DLD1 (cell line): ENCODE measurements at regions not wholly inside any gene's neighbourhood (a gene's known extent, or its start where the extent isn't known, plus 50 kb on each side); places are given as distances from the start of the nearest gene placed in this dataset.
"Not testable (repeated sequence)": the region's sequence is repeated elsewhere in the genome, so short reads cannot be mapped to it uniquely, and the experiment has no call there.

Experiments used
- in situ Hi-C: cut with HindIII; loops from 2 replicates; pipeline ENCODE4 v1.10.0; 2017; ENCODE audit warnings: low sequenced_read_pairs

DNA sequence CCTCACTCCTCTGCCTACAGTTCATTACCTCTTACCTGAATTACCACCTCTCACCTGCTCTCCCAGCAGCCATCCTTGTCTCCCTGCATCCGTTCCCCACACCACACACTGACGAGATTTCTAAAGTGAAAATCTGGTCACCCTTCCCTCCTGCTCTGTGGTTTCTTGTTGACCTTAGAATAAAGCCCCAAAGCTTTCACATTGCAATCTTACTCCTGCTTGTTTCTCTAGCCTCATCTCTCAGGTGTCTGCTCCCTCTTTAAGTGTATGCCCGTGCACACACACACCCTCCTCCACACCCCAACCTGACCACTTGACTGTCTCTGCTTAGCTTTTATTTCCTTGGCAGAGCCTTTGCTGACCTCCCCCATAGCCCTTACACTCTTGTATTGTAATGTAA lies 122.0 kb upstream of the SKOR2 start:
- in situ Hi-C loops, result no loop called here

DNA sequence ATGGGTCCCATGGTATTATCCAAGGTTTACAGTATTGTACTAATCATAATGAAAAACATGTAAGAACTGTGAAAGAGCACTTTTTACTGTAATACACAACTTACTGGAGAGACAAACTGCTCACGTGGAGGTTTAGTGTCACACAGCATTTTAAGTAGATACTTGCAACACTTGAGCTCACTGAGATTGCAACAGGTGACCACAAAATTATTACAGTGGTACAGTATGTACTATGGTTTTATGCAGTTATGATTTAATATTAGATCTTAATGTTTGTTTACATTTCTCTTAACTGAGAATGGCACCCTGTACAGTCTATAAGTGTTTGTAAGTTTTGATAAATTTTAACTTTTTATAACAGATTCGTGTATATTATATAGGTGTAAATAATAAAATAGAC lies 118.6 kb upstream of the SKOR2 start:
- in situ Hi-C loops, result no loop called here

DNA sequence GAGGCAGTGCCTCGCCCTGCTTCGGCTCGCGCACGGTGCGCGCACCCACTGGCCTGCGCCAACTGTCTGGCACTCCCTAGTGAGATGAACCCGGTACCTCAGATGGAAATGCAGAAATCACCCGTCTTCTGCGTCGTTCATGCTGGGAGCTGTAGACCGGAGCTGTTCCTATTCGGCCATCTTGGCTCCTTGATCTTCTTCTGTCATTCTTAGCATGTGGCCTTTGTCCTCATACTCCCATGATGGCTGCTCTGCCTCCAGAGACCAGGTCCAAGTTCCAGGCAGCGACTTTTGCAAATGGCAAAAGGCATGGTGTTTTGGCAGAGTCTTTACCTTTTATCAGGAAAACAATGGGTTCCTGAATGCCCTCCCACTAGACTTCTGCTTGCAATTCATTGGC lies 102.6 kb upstream of the SKOR2 start:
- in situ Hi-C loops, result not testable (repeated sequence)

DNA sequence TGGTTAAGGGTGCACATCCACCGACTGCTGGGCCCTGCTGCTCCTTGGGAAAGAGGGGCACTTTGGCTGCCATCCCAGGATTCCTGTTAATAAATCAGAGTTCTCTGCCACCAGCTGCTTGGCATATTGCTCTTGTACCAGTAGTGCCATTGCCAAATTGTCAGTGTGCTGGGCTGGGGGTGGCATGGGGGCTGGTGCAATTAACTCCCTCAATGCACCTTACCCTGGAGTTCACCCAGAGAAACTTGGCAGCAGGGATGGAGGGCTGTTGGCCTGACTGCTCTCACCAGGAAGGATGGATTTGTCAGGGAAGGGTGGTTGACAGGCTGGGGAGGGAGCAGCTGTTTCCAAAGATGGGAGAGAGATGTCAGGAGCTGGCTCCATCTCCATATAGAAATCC lies 94.6 kb upstream of the SKOR2 start:
- in situ Hi-C loops, result no loop called here

DNA sequence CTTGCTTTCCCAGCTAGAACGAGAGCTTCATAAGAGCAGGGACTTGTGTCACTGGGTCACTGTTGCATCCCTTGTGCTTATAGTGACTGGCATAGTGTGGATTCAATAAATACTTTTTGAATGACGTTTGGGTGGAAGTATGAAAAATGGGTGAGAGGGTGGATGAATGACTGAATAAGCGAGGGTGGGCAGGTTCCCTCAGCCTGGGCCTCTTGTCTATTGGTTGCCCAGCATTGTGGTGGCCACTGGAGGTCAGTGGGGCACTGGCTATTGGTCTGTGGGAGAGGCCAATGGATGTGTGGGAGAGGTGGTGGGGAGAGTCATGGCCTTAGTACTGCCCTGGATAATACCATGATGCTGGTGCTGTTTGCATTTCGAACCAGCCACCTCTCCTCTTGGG lies 93.8 kb upstream of the SKOR2 start:
- in situ Hi-C loops, result no loop called here

DNA sequence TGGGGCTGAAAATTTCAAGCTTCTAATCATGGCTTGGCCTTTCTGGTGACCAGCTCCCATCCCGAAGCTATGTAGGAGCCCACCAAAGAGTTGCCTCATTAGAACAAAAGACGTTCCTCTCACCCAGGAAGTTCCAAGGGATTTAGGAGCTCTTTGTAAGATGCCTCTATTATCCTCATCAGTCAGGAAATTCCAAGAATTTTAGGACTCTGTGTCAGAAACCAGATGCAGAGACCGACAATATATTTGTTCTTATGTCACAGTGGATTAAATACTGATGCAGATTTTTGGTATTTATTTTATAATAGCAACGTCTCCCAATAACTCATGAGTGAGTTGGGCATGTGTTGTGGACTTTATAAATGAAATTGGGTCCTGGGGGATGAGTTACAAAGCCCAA lies 91.8 kb upstream of the SKOR2 start:
- in situ Hi-C loops, result no loop called here

DNA sequence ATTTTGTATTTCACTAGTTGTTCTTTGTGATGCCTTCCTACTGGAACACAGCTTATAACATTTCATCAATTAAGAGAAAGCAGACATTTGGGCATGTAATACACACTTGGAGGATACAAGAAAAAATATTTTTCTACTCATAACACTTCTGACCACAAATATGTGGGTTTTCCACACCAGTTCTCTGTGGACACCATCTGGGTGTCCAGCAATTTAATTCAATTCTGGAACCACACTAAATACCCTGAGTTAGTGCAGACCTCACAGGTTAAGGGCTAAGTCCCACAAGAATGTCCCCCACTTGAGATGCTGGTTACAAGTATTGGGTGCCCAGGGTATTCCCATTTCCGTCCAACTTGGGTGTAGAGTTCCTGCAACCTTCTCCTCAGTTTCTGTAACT lies 91.1 kb upstream of the SKOR2 start:
- in situ Hi-C loops, result no loop called here

DNA sequence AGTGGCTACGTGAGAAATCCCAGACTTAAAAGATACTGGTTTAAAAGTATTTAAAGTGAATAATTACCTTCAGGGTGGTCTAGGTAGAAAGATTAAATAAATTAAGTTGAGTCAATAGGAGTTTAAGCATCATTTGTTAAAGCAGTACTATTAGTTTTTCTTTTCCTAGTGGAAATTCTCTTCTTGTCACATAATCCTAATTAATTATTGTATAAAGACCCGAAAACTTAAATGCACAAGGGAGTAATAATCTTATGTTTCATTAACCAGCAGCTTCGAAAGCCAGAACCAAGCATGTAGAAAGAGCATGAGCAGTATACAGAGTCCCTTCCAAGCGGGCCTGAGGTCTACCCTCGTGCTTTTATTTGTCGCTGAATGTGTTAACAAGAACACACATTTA lies 90.2 kb upstream of the SKOR2 start:
- in situ Hi-C loops, result no loop called here

DNA sequence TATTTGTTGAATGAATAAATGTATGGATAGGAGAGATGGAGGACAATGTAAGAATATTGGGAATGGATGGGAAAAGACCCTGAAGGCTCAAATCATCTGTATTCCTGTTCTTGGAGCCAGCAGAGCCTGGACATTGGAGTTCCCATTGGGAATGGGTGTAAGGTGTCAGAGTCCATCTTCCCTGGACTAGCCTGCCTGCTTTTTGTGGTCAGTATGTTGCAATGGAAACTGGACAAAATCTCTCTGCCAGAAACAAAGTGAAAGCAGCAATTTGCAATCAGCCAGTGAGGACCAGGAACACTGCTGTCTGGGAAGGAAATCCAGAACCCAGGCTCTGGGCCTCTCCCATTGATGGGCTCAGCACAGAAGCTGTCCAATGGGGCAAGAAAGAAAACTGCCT lies 83.5 kb upstream of the SKOR2 start:
- in situ Hi-C loops, result no loop called here

DNA sequence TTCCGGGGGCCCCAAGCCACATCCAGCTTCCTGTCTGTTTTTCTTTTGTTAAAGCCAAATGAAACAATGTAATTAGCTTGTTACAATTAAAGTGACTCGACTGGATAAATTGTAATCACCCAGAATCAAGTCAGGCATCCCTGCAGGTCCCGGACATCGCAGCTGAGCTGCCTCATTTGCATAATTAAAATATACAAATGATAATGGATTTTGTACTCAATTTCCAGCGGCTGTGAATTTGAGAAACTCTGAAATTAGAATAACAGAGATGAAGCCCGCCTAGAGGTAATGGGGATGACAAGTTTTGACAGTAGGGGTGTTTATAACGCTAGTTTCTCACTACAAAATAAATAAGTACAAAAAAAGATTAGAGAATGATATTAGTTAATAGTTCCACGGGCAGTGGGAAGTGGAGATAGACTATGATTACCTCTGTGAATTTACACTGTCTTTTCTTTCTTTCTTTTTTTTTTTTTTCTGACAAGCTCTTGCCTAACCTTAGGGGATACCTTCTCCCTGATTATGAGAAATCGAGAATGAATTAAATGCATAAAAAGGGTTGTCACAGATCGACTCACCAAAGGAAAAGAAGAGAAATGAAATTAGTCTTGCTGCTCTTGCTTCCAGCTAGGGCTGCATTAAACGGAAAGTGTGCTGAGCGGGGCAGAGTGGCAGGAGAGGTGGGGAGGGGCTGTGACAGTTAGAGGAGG lies 82.6 kb upstream of the SKOR2 start:
- in situ Hi-C loops, result no loop called here

DNA sequence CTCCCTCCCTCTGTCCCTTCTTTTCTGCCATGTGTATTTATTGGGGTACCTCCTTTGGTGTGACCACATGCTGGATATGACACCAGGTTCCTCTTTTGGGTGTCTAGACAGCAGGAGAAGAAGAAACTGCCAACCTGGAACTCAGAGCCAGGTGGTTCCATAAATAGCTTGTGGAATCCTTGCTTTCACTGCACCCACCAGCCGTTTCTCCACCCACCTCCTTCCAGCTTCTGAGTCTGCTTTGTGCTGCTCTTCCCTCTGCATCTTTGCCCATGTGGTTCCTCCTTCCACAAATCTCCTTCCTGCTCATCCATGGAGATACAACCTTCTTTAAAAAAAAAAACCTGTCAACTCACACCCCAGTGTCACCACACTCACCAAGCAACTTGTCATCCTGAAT lies 80.2 kb upstream of the SKOR2 start:
- in situ Hi-C loops, result no loop called here

DNA sequence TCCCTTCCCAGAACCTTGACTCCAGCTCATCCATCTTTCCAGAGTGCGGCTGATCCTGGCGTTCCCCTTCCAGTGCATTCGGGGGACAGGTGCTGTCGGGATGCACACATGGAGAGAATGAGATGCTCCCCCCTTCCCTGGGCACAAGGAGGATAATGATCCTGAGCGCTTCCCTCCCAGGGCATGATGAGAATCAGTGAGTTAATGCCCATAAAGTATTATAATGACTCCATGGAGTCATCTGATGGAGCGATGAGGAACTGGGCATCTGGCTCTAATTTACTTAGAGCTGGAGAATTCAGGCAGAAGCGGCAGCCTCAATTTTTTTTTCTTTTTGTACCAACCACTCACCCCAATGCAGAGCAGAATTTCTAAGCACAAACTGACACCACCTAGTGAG lies 79.6 kb upstream of the SKOR2 start:
- in situ Hi-C loops, result no loop called here

DNA sequence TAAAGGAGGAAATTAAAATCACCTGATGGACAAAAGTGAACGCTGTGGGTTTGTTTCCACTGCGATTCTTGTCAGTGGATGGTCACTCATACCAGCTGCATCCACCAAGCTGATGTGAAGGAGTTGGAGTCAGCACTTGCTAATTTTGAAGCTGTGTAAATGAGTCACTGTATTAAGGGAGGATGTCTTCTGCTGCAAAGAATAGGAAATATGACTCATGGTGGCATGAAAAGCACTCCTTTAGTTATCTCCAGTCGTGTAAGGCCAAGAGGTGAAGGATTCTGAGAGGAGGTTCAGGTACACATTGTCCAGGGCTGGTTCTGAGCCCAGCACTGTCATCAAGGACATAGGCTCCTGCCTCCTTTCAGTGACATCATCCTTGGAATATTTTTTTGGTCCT lies 71.7 kb upstream of the SKOR2 start:
- in situ Hi-C loops, result no loop called here

DNA sequence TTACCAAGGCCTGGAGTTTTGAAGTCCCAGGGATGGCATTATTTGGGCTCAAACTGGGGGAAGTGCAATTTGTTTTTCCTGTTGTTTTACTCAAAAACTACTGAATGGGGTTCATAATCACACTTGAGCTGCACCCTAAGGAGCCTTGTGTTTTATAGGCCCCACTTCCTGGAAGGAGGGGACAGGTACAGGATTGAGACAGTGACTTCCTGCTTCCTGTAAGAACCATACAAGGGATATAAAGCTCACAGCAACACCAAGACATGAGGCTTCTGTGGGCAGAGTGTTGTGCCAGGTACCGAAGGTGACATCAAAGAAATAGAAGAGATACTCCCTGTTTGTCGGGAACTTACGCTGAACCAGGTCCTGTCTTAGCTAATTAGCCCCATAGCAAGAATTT lies 70.4 kb upstream of the SKOR2 start:
- in situ Hi-C loops, result no loop called here

DNA sequence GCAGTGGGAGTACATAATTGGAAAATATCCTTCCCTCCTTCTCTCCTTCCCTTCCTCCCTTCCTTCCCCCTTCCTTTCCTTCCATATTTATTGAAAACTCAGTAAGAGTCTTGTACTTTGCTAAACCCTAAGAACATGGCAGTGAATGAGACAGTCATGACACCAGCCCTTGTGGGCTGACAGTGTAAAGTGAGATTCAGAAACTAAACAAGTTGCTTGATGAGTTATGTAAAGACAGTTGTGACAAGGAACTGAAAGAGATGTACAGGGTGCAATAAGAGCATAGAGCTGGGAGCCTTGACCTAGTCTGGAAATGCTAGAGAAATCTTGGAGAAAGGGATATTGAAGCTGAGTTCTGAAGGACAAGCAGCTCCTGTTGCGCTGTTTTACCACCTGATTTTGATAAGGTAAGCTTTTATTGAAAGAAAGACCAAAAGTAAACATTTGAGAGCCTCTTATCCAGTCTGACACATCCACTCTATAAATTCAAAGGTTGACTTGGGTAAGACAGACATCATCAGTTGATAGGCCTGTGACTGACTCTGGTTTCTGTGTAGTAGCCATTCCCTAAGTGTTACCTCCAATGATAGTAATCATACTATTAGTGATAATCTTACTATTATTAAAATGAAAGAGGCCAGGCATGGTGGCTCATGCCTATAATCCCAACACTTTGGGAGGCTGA lies 66.5 kb upstream of the SKOR2 start:
- in situ Hi-C loops, result no loop called here

DNA sequence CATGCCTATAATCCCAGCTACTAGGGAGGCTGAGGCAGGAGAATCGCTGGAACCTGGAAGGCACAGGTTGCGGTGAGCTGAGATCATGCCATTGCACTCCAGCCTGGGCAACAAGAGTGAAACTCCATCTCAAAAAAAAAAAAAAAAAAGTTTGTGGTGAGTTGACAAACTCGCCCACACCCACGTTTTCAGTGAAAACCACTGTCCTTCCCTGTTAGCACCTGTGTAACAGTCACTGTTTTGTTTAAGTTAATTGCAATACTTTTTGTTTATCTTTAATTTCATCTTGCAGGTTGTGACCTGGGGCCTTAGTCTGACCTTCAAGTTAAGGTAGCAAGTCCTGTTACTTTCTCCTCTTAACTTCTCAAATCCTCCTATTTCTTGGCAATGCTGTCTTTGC lies 65.5 kb upstream of the SKOR2 start:
- in situ Hi-C loops, result no loop called here

DNA sequence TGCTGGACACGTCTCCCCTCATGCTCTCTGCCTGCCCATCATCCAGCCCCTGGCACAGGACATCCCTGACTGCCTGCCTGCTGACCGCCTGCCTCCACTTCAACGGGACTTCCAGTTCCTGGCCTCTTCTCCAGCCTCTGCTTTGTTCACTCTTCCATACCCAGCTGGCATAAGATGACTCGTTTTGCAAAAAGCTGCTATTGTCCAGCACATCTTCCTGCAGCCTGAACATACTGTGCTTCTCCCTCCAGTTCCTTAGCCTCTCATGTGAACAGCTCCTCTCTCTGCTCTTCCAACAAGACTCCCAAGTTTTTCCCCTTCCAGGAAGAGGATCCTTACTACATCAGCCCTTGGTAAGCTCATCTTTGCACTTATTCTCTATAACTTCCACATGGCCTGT lies 62.4 kb upstream of the SKOR2 start:
- in situ Hi-C loops, result no loop called here

DNA sequence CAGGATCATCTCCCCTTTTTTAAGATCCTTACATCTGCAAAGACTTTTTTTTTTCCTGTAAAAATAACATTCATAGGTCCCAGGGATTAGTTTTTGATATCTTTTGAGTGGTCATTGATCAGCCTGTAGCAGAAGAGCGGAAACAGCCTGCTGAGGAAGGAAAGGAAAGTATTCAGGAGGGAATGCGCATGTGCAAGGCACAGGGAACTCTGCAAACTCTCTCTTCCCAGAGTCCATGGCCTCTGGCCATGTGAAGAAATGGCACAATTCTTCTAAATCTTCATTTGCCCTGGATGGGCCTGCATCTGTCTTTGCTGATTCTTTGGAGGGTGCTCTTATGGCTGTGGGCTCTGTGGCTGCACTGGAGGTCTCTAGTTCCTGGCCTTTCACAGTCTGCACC lies 60.1 kb upstream of the SKOR2 start:
- in situ Hi-C loops, result no loop called here
